GM12878 (cell line): ENCODE measurements at regions not wholly inside any gene's neighbourhood (a gene's known extent, or its start where the extent isn't known, plus 50 kb on each side); places are given as distances from the start of the nearest gene placed in this dataset.

Source experiments
- ATAC-seq: fragments of 200-7000 bp; cut with Tn5 transposase; 3 replicates; pipeline ENCODE4 v1.9.1; 2020; ENCODE audit warnings: mild to moderate bottlenecking, moderate library complexity
- BruUV-seq: library from RNA; stranded (reverse); fragments of 400-500 nt; replicated peaks from 2 replicates; lab custom pipeline; 2021; lab: Mats Ljungman, UMichigan
- CTCF ChIA-PET: fragments of 300-600 bp; sonication (Branson Sonifier 250); formaldehyde crosslinking; extraction: SDS; loops from one replicate; lab custom pipeline; 2021; ENCODE audit warnings: inconsistent platforms; lab: Yijun Ruan, JAX
- POLR2A ChIA-PET: fragments of 350-600 bp; formaldehyde crosslinking; extraction: SDS; loops from one replicate; lab custom pipeline; 2021; ENCODE audit warnings: inconsistent platforms; lab: Charles Lee
- RAD21 ChIA-PET: fragments of 300-600 bp; sonication (Branson Sonifier 250); formaldehyde crosslinking; loops from one replicate; lab custom pipeline; 2023; ENCODE audit warnings: antibody characterized with exemption; ENCODE audit not compliant: unreplicated experiment; lab: Charles Lee
- SMC1A ChIA-PET: fragments of 300-600 bp; sonication (Branson Sonifier 250); formaldehyde crosslinking; loops from one replicate; lab custom pipeline; 2023; ENCODE audit not compliant: unreplicated experiment, uncharacterized antibody; lab: Charles Lee
- DNase-seq: peaks from one replicate; pipeline ENCODE4 v3.0.0-alpha.2; 2011; ENCODE audit warnings: low read depth, low spot score
- FAIRE-seq: peaks from 3 replicates; lab custom pipeline; 2011; peaks lifted over from hg19 to GRCh38; lab: Jason Lieb, UNC
- H2AFZ ChIP-seq: 2 replicates; pipeline ENCODE4 v1.6.0; 2011; ENCODE audit warnings: low read depth, low read length, control low read depth; ENCODE audit not compliant: control insufficient read depth
- H3K27ac ChIP-seq: 2 replicates; pipeline ENCODE4 v1.5.1; 2011; ENCODE audit warnings: control low read depth; ENCODE audit not compliant: control insufficient read depth, insufficient read depth
- H3K27me3 ChIP-seq, 2 experiments: replicated peaks in 1 of 2; 2 replicates each; pipeline versions ENCODE4 v1.6.0 to v1.6.1; 2011; ENCODE audit warnings: low read length in 1 of 2; ENCODE audit not compliant: control insufficient read depth in 2 of 2, insufficient read depth in 2 of 2
- H3K36me3 ChIP-seq, 2 experiments: 2 replicates each; pipeline ENCODE4 v1.5.1; 2011; ENCODE audit warnings: low read length in 1 of 2; ENCODE audit not compliant: control insufficient read depth in 2 of 2, insufficient read depth in 2 of 2
- H3K4me1 ChIP-seq: 2 replicates; pipeline ENCODE4 v1.6.1; 2011; ENCODE audit warnings: mild to moderate bottlenecking, low read length, moderate library complexity, mixed read lengths; ENCODE audit not compliant: control insufficient read depth, insufficient read depth
- H3K4me2 ChIP-seq: 2 replicates; pipeline ENCODE4 v1.6.0; 2011; ENCODE audit warnings: control low read depth; ENCODE audit not compliant: control insufficient read depth, insufficient read depth
- H3K4me3 ChIP-seq: fragments of 200-600 bp; sonication (generic); 2 replicates; pipeline ENCODE4 v1.5.1; 2016
- H3K79me2 ChIP-seq: 2 replicates; pipeline ENCODE4 v1.6.0; 2011; ENCODE audit warnings: low read length; ENCODE audit not compliant: control insufficient read depth, insufficient read depth
- H3K9ac ChIP-seq: 2 replicates; pipeline ENCODE4 v1.8.0; 2011; ENCODE audit warnings: low read length, control low read depth, mixed read lengths; ENCODE audit not compliant: control insufficient read depth, insufficient read depth
- H3K9me3 ChIP-seq: replicated peaks from 3 replicates; pipeline ENCODE4 v1.5.1; 2011; ENCODE audit warnings: mild to moderate bottlenecking, low read length; ENCODE audit not compliant: control insufficient read depth, insufficient read depth
- H4K20me1 ChIP-seq: 2 replicates; pipeline ENCODE4 v1.6.0; 2011; ENCODE audit not compliant: control insufficient read depth, insufficient read depth
- BMI1 ChIP-seq: fragments of 450-650 bp; IDR thresholded peaks from 2 replicates; pipeline ENCODE4 v1.6.1; 2016; ENCODE audit warnings: mild to moderate bottlenecking, moderate library complexity, borderline replicate concordance
- KAT2A ChIP-seq: conservative IDR thresholded peaks from 2 replicates; pipeline ENCODE4 v1.6.1; 2011; ENCODE audit warnings: low read depth, low read length; ENCODE audit not compliant: control insufficient read depth
- KDM1A ChIP-seq: fragments of 200-600 bp; sonication (generic); IDR thresholded peaks from 2 replicates; pipeline ENCODE4 v1.6.1; 2016; ENCODE audit warnings: borderline replicate concordance
- NFXL1 ChIP-seq: fragments of 450-650 bp; IDR thresholded peaks from 2 replicates; pipeline ENCODE4 v1.6.1; 2017; ENCODE audit warnings: antibody characterized with exemption, mild to moderate bottlenecking, borderline replicate concordance
- PML ChIP-seq: IDR thresholded peaks from 2 replicates; pipeline ENCODE4 v1.6.1; 2012; ENCODE audit warnings: low read length, inconsistent platforms
- RFX5 ChIP-seq: IDR thresholded peaks from 2 replicates; pipeline ENCODE4 v1.6.1; 2011; ENCODE audit warnings: low read depth, low read length, improper control_type of control experiment
- RUNX3 ChIP-seq: IDR thresholded peaks from 2 replicates; pipeline ENCODE4 v1.6.1; 2012; ENCODE audit warnings: low read length, inconsistent platforms
- SUPT20H ChIP-seq: IDR thresholded peaks from 2 replicates; pipeline ENCODE4 v1.6.1; 2011; ENCODE audit warnings: low read depth, mild to moderate bottlenecking, low read length, moderate library complexity, borderline replicate concordance; ENCODE audit not compliant: control insufficient read depth
- TARDBP ChIP-seq: IDR thresholded peaks from 2 replicates; pipeline ENCODE4 v1.6.1; 2016; ENCODE audit warnings: borderline replicate concordance
- TCF12 ChIP-seq: IDR thresholded peaks from 2 replicates; pipeline ENCODE4 v1.6.1; 2011; ENCODE audit warnings: low read depth, mild to moderate bottlenecking, low read length
- WGBS: methylation state at CpG from one replicate; pipeline ENCODE4 v1.1.6; 2016; ENCODE audit warnings: low lambda C conversion rate; ENCODE audit not compliant: insufficient replicate concordance, insufficient coverage; ENCODE audit errors: missing lambda C conversion rate; 5-methylcytosine and 5-hydroxymethylcytosine counted together
- in situ Hi-C: fragments of 300-500 bp; cut with MboI; formaldehyde crosslinking; loops from 9 replicates; pipeline ENCODE4 v1.14.3; 2018; ENCODE audit warnings: mixed read lengths
- intact Hi-C: fragments of 100-400 bp; cut with micrococcal nuclease; formaldehyde crosslinking; loops from one replicate; pipeline ENCODE4 v1.14.2; 2022; ENCODE audit not compliant: unreplicated experiment
- TF ChIP-seq, protein P1 (sequence below): fragments of 450-650 bp; formaldehyde crosslinking; IDR thresholded peaks from 2 replicates; pipeline ENCODE4 v1.4.0; 2020; ENCODE audit warnings: mild to moderate bottlenecking, moderate library complexity
- TF ChIP-seq, protein P2 (sequence below): IDR thresholded peaks from 2 replicates; pipeline ENCODE4 v1.6.1; 2011; ENCODE audit warnings: mild to moderate bottlenecking, low read depth, low read length, moderate library complexity; ENCODE audit not compliant: insufficient replicate concordance
- TF ChIP-seq, protein P3 (sequence below): fragments of 450-650 bp; IDR thresholded peaks from 2 replicates; pipeline ENCODE4 v1.6.1; 2017; ENCODE audit warnings: antibody characterized with exemption, mild to moderate bottlenecking, moderate library complexity

DNA sequence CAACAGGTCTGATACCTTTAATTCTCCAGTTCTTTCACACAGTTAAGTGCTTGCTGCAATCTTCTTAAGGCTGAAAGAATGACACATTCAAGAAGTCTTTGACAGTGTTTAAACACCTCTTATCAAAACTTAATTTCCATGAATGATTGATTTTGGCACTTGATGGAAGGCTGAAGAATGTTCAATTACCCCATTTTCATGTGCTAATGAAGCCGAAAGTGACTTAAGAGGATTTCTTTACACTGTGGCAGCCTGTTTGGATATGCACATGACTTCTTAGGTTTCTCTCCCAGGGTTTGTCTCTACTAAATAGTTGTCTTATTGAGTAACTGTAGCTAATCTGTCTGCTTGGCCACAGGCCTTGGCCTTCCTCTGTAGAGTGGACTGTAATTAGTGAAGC lies 81.1 kb upstream of the PRDM1 start (continued):
- TF ChIP-seq, protein P1, sequence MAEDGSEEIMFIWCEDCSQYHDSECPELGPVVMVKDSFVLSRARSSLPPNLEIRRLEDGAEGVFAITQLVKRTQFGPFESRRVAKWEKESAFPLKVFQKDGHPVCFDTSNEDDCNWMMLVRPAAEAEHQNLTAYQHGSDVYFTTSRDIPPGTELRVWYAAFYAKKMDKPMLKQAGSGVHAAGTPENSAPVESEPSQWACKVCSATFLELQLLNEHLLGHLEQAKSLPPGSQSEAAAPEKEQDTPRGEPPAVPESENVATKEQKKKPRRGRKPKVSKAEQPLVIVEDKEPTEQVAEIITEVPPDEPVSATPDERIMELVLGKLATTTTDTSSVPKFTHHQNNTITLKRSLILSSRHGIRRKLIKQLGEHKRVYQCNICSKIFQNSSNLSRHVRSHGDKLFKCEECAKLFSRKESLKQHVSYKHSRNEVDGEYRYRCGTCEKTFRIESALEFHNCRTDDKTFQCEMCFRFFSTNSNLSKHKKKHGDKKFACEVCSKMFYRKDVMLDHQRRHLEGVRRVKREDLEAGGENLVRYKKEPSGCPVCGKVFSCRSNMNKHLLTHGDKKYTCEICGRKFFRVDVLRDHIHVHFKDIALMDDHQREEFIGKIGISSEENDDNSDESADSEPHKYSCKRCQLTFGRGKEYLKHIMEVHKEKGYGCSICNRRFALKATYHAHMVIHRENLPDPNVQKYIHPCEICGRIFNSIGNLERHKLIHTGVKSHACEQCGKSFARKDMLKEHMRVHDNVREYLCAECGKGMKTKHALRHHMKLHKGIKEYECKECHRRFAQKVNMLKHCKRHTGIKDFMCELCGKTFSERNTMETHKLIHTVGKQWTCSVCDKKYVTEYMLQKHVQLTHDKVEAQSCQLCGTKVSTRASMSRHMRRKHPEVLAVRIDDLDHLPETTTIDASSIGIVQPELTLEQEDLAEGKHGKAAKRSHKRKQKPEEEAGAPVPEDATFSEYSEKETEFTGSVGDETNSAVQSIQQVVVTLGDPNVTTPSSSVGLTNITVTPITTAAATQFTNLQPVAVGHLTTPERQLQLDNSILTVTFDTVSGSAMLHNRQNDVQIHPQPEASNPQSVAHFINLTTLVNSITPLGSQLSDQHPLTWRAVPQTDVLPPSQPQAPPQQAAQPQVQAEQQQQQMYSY (CRISPR knock-in tag): no peak
- TF ChIP-seq TCF12 (no peak), RUNX3 (no peak), SUPT20H (no peak), KAT2A (no peak), BMI1 (no peak)
- TF ChIP-seq, protein P2, sequence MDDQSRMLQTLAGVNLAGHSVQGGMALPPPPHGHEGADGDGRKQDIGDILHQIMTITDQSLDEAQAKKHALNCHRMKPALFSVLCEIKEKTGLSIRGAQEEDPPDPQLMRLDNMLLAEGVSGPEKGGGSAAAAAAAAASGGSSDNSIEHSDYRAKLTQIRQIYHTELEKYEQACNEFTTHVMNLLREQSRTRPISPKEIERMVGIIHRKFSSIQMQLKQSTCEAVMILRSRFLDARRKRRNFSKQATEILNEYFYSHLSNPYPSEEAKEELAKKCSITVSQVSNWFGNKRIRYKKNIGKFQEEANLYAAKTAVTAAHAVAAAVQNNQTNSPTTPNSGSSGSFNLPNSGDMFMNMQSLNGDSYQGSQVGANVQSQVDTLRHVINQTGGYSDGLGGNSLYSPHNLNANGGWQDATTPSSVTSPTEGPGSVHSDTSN: no peak
- TF ChIP-seq, all 136 proteins: peak for 0

DNA sequence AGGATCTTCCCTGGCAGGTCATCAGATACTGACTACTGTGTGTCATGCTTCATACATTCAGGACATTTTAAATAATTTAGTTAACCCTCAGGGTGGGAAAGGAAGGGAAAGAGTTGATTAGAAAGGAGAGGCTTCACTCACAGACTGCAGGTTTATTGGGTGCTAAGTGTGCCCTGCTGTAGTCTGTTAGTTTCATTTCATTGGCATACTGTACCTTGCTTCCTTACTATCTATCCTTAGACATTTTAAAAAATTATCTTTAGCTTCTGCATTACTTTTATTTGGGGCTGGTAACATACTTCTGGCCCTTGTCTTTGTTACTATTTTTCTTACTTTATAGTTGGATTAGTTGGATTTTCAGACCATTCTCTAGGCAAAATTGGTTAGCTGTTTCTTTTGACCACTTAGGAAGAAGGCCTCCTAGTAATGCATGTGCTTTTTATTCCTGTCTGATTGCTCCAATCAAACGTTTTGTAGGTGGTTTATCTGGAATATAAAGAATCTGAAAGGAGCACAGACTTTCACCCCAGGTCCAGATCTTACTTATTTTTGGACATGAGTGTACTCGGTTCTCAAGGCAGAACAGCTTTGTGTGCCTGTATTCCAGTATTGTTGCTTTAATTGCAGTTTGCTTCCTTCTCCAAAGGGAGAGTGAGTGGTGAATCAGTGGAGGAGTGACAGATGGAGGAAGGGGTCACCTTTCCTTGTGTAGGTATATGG lies 82.7 kb upstream of the PRDM1 start:
- no peaks in the 10 kb centered on the region for H3K79me2 ChIP-seq
- no peaks in the 10 kb centered on the region for H4K20me1 ChIP-seq
- TF ChIP-seq SUPT20H: no peak
- no peak for TF ChIP-seq TARDBP
- no peak for TF ChIP-seq RFX5
- TF ChIP-seq PML: no peak
- TF ChIP-seq KDM1A: no peak
- TF ChIP-seq NFXL1: no peak
- TF ChIP-seq, protein P3, sequence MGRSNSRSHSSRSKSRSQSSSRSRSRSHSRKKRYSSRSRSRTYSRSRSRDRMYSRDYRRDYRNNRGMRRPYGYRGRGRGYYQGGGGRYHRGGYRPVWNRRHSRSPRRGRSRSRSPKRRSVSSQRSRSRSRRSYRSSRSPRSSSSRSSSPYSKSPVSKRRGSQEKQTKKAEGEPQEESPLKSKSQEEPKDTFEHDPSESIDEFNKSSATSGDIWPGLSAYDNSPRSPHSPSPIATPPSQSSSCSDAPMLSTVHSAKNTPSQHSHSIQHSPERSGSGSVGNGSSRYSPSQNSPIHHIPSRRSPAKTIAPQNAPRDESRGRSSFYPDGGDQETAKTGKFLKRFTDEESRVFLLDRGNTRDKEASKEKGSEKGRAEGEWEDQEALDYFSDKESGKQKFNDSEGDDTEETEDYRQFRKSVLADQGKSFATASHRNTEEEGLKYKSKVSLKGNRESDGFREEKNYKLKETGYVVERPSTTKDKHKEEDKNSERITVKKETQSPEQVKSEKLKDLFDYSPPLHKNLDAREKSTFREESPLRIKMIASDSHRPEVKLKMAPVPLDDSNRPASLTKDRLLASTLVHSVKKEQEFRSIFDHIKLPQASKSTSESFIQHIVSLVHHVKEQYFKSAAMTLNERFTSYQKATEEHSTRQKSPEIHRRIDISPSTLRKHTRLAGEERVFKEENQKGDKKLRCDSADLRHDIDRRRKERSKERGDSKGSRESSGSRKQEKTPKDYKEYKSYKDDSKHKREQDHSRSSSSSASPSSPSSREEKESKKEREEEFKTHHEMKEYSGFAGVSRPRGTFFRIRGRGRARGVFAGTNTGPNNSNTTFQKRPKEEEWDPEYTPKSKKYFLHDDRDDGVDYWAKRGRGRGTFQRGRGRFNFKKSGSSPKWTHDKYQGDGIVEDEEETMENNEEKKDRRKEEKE: no peak
- no peaks in the 10 kb centered on the region for H3K36me3 ChIP-seq
- CTCF ChIA-PET: interaction anchor here (1.0 kb wide), 1 partner anchor 220 kb away, joined by 3 read pairs; no protein-coding TSS in a partner anchor
- SMC1A ChIA-PET: interaction anchor here (0.9 to 1.1 kb wide), 2 partner anchors 10 to 11 kb away, joined by 3 read pairs; no protein-coding TSS in a partner anchor
- H3K27me3 ChIP-seq: peaks cover 0 to 2% of the 10 kb centered on the region in 2 experiments; a peak in 1 of 4 replicates
- in situ Hi-C loops (no loop called here), intact Hi-C loops (no loop called here)
- H3K4me1 ChIP-seq: no peaks in the 10 kb centered on the region
- H3K9me3 ChIP-seq: no peaks in the 10 kb centered on the region
- RAD21 ChIA-PET: no interaction called here
- 4% methylated on average over 2 of the region's 2 CpGs for whole genome bisulfite sequencing
- POLR2A ChIA-PET: no interaction called here
- H2AFZ ChIP-seq: no peak overlapping the region
- no peak overlapping the region for H3K4me3 ChIP-seq
- H3K4me2 ChIP-seq: no peak overlapping the region
- no peak for DNase-seq
- FAIRE-seq: no peak
- no peak overlapping the region for H3K9ac ChIP-seq
- ATAC-seq: no peak
- BruUV-seq: no TSS peak
- H3K27ac ChIP-seq: no peak overlapping the region
